HG03280 (cell line): ENCODE measurements at regions not wholly inside any gene's neighbourhood (a gene's known extent, or its start where the extent isn't known, plus 50 kb on each side); places are given as distances from the start of the nearest gene placed in this dataset.

ENCODE experiments used
- ATAC-seq: cut with Tn5 transposase; IDR thresholded peaks from one replicate; pipeline ENCODE4 v1.9.1; 2021; ENCODE audit warnings: mild to moderate bottlenecking, moderate library complexity; ENCODE audit not compliant: unreplicated experiment

GRCh38 chr12:115859231-115859630, 418.3 kb downstream of the MED13L start:
- ATAC-seq: no peak

- ATAC-seq: no peak
These were observed 419.6 kb downstream of the MED13L start for GRCh38 chr12:115857923-115858322.

GRCh38 chr12:115857160-115857920, 420.2 kb downstream of the MED13L start:
- no peak for ATAC-seq

- no peak for ATAC-seq
These were observed 425.4 kb downstream of the MED13L start for GRCh38 chr12:115852054-115852453.

GRCh38 chr12:115850957-115851356, 426.5 kb downstream of the MED13L start:
- ATAC-seq: no peak

GRCh38 chr12:115849262-115849943, 428.1 kb downstream of the MED13L start:
- no peak for ATAC-seq

GRCh38 chr12:115847398-115847797, 430.1 kb downstream of the MED13L start:
- ATAC-seq: no peak

GRCh38 chr12:115846516-115846915, 431.0 kb downstream of the MED13L start:
- no peak for ATAC-seq

GRCh38 chr12:115840159-115840558, 437.3 kb downstream of the MED13L start:
- ATAC-seq: no peak

- ATAC-seq: no peak
These were observed 438.5 kb downstream of the MED13L start for GRCh38 chr12:115838952-115839351.

- ATAC-seq: no peak
These were observed 440.3 kb downstream of the MED13L start for GRCh38 chr12:115837220-115837619.

- no peak for ATAC-seq
These were observed 442.0 kb downstream of the MED13L start for GRCh38 chr12:115835445-115835844.

- ATAC-seq: no peak
These were observed 443.8 kb downstream of the MED13L start for GRCh38 chr12:115833704-115834103.

GRCh38 chr12:115830633-115831032, 446.9 kb downstream of the MED13L start:
- ATAC-seq: no peak

GRCh38 chr12:115830070-115830469, 447.4 kb downstream of the MED13L start:
- ATAC-seq: no peak

- no peak for ATAC-seq
These were observed 449.3 kb downstream of the MED13L start for GRCh38 chr12:115828168-115828567.

- no peak for ATAC-seq
These were observed 452.4 kb downstream of the MED13L start for GRCh38 chr12:115824936-115825602.

- no peak for ATAC-seq
These were observed 453.9 kb downstream of the MED13L start for GRCh38 chr12:115823635-115824034.

GRCh38 chr12:115820656-115821055, 456.8 kb downstream of the MED13L start:
- ATAC-seq: no peak

- ATAC-seq: no peak
These were observed 458.5 kb downstream of the MED13L start for GRCh38 chr12:115818973-115819372.

- ATAC-seq: no peak
These were observed 460.1 kb downstream of the MED13L start for GRCh38 chr12:115817389-115817788.

- no peak for ATAC-seq
These were observed 461.6 kb downstream of the MED13L start for GRCh38 chr12:115815924-115816323.
